H1 (cell line): ENCODE measurements at regions not wholly inside any gene's neighbourhood (a gene's known extent, or its start where the extent isn't known, plus 50 kb on each side); places are given as distances from the start of the nearest gene placed in this dataset.

ENCODE experiments used
- CTCF ChIA-PET: fragments of 300-600 bp; sonication (Branson Sonifier 250); formaldehyde crosslinking; loops from one replicate; lab custom pipeline; 2021; ENCODE audit not compliant: partially characterized antibody; lab: Charles Lee
- POLR2A ChIA-PET: fragments of 300-600 bp; sonication (Branson Sonifier 250); formaldehyde crosslinking; loops from one replicate; lab custom pipeline; 2021; ENCODE audit warnings: inconsistent platforms; ENCODE audit not compliant: partially characterized antibody; lab: Charles Lee
- DNase-seq, 2 experiments: peaks; one replicate each; pipeline versions ENCODE4 v3.0.0 to v3.0.0-alpha.2; 2010 to 2022; ENCODE audit warnings: low spot score in 2 of 2, low read depth in 1 of 2, mixed read lengths in 1 of 2
- FAIRE-seq: peaks from 2 replicates; lab custom pipeline; 2011; peaks lifted over from hg19 to GRCh38; lab: Jason Lieb, UNC
- H2AFZ ChIP-seq: 2 replicates; pipeline ENCODE4 v1.8.1; 2012; ENCODE audit warnings: low read length, inconsistent platforms
- H2AK5ac ChIP-seq: 2 replicates; pipeline ENCODE4 v1.6.1; 2013; ENCODE audit warnings: low read depth, low read length
- H2BK120ac ChIP-seq: replicated peaks from 2 replicates; pipeline ENCODE3; 2013; ENCODE audit warnings: low read depth, low read length, inconsistent platforms
- H2BK12ac ChIP-seq: 2 replicates; pipeline ENCODE4 v1.6.1; 2013; ENCODE audit warnings: low read depth, low read length
- H2BK15ac ChIP-seq: 2 replicates; pipeline ENCODE4 v1.6.1; 2013; ENCODE audit warnings: low read length
- H2BK20ac ChIP-seq: 2 replicates; pipeline ENCODE4 v1.6.1; 2013; ENCODE audit warnings: low read length
- H2BK5ac ChIP-seq: 2 replicates; pipeline ENCODE4 v1.6.1; 2013; ENCODE audit warnings: low read depth, low read length
- H3K14ac ChIP-seq: 2 replicates; pipeline ENCODE4 v1.6.1; 2013; ENCODE audit warnings: inconsistent platforms; ENCODE audit not compliant: insufficient read length
- H3K18ac ChIP-seq: 2 replicates; pipeline ENCODE4 v1.6.1; 2013; ENCODE audit warnings: low read length; ENCODE audit errors: extremely low read depth
- H3K23ac ChIP-seq: 2 replicates; pipeline ENCODE4 v1.6.1; 2013; ENCODE audit warnings: inconsistent platforms; ENCODE audit not compliant: insufficient read length
- H3K23me2 ChIP-seq: 2 replicates; pipeline ENCODE4 v1.6.1; 2013; ENCODE audit warnings: low read depth, low read length
- H3K27ac ChIP-seq: 2 replicates; pipeline ENCODE4 v1.6.1; 2011; ENCODE audit warnings: low read depth, low read length, inconsistent platforms
- H3K27me3 ChIP-seq, 4 experiments: replicated peaks in 1 of 4; 1 replicate in 1 of 4; 2 replicates in 3 of 4; pipeline versions ENCODE4 v1.6.1 to v1.8.1; 2011 to 2013; ENCODE audit warnings: low read length in 3 of 4, mild to moderate bottlenecking in 3 of 4, inconsistent platforms in 2 of 4, mixed read lengths in 2 of 4, moderate library complexity in 1 of 4; ENCODE audit not compliant: control insufficient read depth in 3 of 4, insufficient read depth in 3 of 4; ENCODE audit errors: extremely low read depth in 1 of 4
- H3K36me3 ChIP-seq, 4 experiments: 2 replicates each; pipeline versions ENCODE4 v1.6.1 to v1.8.1; 2011 to 2013; ENCODE audit warnings: mild to moderate bottlenecking in 4 of 4, low read length in 3 of 4, moderate library complexity in 2 of 4, control low read depth in 1 of 4, inconsistent platforms in 1 of 4; ENCODE audit not compliant: insufficient read depth in 4 of 4, control insufficient read depth in 2 of 4
- H3K4ac ChIP-seq: replicated peaks from 2 replicates; pipeline ENCODE3; 2013; ENCODE audit warnings: low read length, low read depth, mixed read lengths, inconsistent platforms; ENCODE audit not compliant: insufficient read length
- H3K4me1 ChIP-seq, 4 experiments: replicated peaks in 1 of 4; 1 replicate in 1 of 4; 2 replicates in 3 of 4; pipeline versions ENCODE4 v1.6.1 to v1.8.1; 2011 to 2013; ENCODE audit warnings: low read length in 3 of 4, inconsistent platforms in 2 of 4, mixed read lengths in 1 of 4; ENCODE audit not compliant: insufficient read depth in 4 of 4, control insufficient read depth in 3 of 4
- H3K4me2 ChIP-seq, 2 experiments: 2 replicates each; pipeline versions ENCODE4 v1.6.1 to v1.8.1; 2011 to 2013; ENCODE audit warnings: low read depth in 2 of 2, low read length in 2 of 2, control low read depth in 1 of 2, inconsistent platforms in 1 of 2, mild to moderate bottlenecking in 1 of 2; ENCODE audit not compliant: insufficient read depth in 1 of 2
- H3K4me3 ChIP-seq, 4 experiments: fragments of 200-600, 300-600 bp in 1 of 4; sonication (generic), shearing (Covaris generic), sonication (Bioruptor Twin) in 1 of 4; 2 replicates each; pipeline versions ENCODE4 v1.5.1 to v1.8.1; 2011 to 2016; ENCODE audit warnings: low read length in 4 of 4, low read depth in 3 of 4, control low read depth in 2 of 4, inconsistent platforms in 2 of 4, mild to moderate bottlenecking in 2 of 4, mixed read lengths in 1 of 4, moderate library complexity in 1 of 4; ENCODE audit not compliant: insufficient read depth in 2 of 4; ENCODE audit errors: extremely low read depth in 1 of 4
- H3K56ac ChIP-seq: replicated peaks from 2 replicates; pipeline ENCODE3; 2013; ENCODE audit warnings: low read depth, mild to moderate bottlenecking, mixed read lengths, low read length, inconsistent platforms; ENCODE audit not compliant: insufficient read length
- H3K79me1 ChIP-seq: 2 replicates; pipeline ENCODE4 v1.6.1; 2013; ENCODE audit warnings: low read depth, low read length, control low read depth
- H3K79me2 ChIP-seq, 2 experiments: 2 replicates each; pipeline versions ENCODE4 v1.6.1 to v1.8.1; 2012 to 2013; ENCODE audit warnings: low read length in 2 of 2, mild to moderate bottlenecking in 2 of 2, inconsistent platforms in 1 of 2; ENCODE audit not compliant: insufficient read depth in 2 of 2, control insufficient read depth in 1 of 2
- H3K9ac ChIP-seq, 4 experiments: replicated peaks in 1 of 4; 1 replicate in 1 of 4; 2 replicates in 3 of 4; pipeline versions ENCODE4 v1.6.1 to v1.8.1; 2011 to 2013; ENCODE audit warnings: low read depth in 3 of 4, low read length in 3 of 4, control low read depth in 2 of 4, mild to moderate bottlenecking in 2 of 4, moderate library complexity in 2 of 4, inconsistent platforms in 1 of 4; ENCODE audit errors: extremely low read depth in 1 of 4
- H3K9me3 ChIP-seq, 2 experiments: 2 replicates each; pipeline versions ENCODE4 v1.6.1 to v1.8.1; 2012 to 2013; ENCODE audit warnings: mild to moderate bottlenecking in 2 of 2, moderate library complexity in 2 of 2, control low read depth in 1 of 2, inconsistent platforms in 1 of 2, low read depth in 1 of 2, low read length in 1 of 2, mixed read lengths in 1 of 2; ENCODE audit not compliant: insufficient read depth in 2 of 2
- H4K20me1 ChIP-seq, 2 experiments: replicated peaks in 1 of 2; 2 replicates each; pipeline versions ENCODE3 to v1.8.1; 2011 to 2013; ENCODE audit warnings: inconsistent platforms in 2 of 2, low read length in 2 of 2, mild to moderate bottlenecking in 1 of 2; ENCODE audit not compliant: insufficient read depth in 2 of 2, control insufficient read depth in 1 of 2
- H4K5ac ChIP-seq: 2 replicates; pipeline ENCODE4 v1.6.1; 2013; ENCODE audit warnings: low read length, low read depth, mixed read lengths, inconsistent platforms; ENCODE audit not compliant: insufficient read length
- H4K8ac ChIP-seq: 2 replicates; pipeline ENCODE4 v1.8.0; 2013; ENCODE audit warnings: mild to moderate bottlenecking, moderate library complexity, low read length, inconsistent platforms; ENCODE audit not compliant: insufficient read depth; ENCODE audit errors: extremely low read depth
- H4K91ac ChIP-seq: replicated peaks from 2 replicates; pipeline ENCODE3; 2013; ENCODE audit warnings: low read length, mixed read lengths, inconsistent platforms; ENCODE audit not compliant: insufficient read length
- FOSL1 ChIP-seq: IDR thresholded peaks from 2 replicates; pipeline ENCODE4 v1.6.1; 2011; ENCODE audit warnings: mild to moderate bottlenecking, low read depth, low read length, moderate library complexity; ENCODE audit not compliant: insufficient read depth
- WGBS, 2 experiments: shearing (Covaris generic) in 1 of 2; methylation state at CpG; one replicate each; pipeline versions ENCODE4 v1.1.6 to v1.1.7; 2013 to 2015; ENCODE audit warnings: low lambda C conversion rate in 2 of 2, mixed read lengths in 2 of 2, inconsistent platforms in 1 of 2, low coverage in 1 of 2, missing lambda C conversion rate in 1 of 2; ENCODE audit not compliant: insufficient replicate concordance in 2 of 2, insufficient coverage in 1 of 2, insufficient read length in 1 of 2; ENCODE audit errors: extremely low coverage in 1 of 2, missing lambda C conversion rate in 1 of 2; 5-methylcytosine and 5-hydroxymethylcytosine counted together
- TF ChIP-seq, protein P1 (sequence below): IDR thresholded peaks from 2 replicates; pipeline ENCODE4 v1.6.1; 2011; ENCODE audit warnings: low read length, improper control_type of control experiment

DNA sequence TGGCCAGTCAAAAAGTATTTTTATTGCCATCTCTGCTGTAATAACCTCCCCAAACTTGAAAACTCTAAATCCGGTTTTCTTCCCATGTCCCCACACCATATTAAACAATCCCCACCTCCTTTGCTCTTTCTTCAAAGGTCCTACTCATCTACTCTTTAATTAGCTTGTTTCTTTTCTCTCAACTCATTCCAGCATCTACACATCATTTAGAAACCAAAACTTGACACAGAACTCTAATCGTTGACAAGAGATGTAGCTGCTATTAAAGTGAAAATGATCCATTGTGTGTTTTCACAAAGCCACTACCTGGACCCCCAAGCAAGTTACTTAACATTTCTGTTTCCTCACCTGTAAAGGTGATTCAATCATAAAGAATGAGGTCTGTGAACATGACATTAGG lies 436.3 kb upstream of the NPVF start:
- WGBS, 2 experiments, result 70% methylated on average over 2 of the region's 2 CpGs; no CpG with 5 or more reads in 1 of the 2 experiments
- H3K79me1 ChIP-seq, result no peaks in the 10 kb centered on the region
- peaks cover 0 to 1% of the 10 kb centered on the region in 2 experiments for H4K20me1 ChIP-seq
- H3K4me3 ChIP-seq, result no peak overlapping the region
- no peak overlapping the region for H2AFZ ChIP-seq
- no peak overlapping the region for H2BK20ac ChIP-seq
- no peak overlapping the region for H3K56ac ChIP-seq
- H3K23ac ChIP-seq, result no peak overlapping the region
- POLR2A ChIA-PET, result no interaction called here
- H3K36me3 ChIP-seq, result no peaks in the 10 kb centered on the region
- no peak overlapping the region for H3K4me2 ChIP-seq
- no peak overlapping the region for H4K91ac ChIP-seq
- H3K79me2 ChIP-seq, result no peaks in the 10 kb centered on the region
- no peak overlapping the region for H2AK5ac ChIP-seq
- CTCF ChIA-PET, result interaction anchor here (1.1 to 1.9 kb wide), 2 partner anchors 9 to 187 kb away, joined by 3 to 7 read pairs; no protein-coding TSS in a partner anchor
- H3K4ac ChIP-seq, result no peak overlapping the region
- no peak overlapping the region for H2BK5ac ChIP-seq
- H2BK12ac ChIP-seq, result no peak overlapping the region
- no peak overlapping the region for H3K27ac ChIP-seq
- H2BK120ac ChIP-seq, result no peak overlapping the region
- H3K23me2 ChIP-seq, result no peaks in the 10 kb centered on the region
- no peak overlapping the region for H3K9ac ChIP-seq
- H3K18ac ChIP-seq, result no peak overlapping the region
- no peaks in the 10 kb centered on the region for H3K4me1 ChIP-seq
- H3K27me3 ChIP-seq, result no peaks in the 10 kb centered on the region
- TF ChIP-seq, protein P1, sequence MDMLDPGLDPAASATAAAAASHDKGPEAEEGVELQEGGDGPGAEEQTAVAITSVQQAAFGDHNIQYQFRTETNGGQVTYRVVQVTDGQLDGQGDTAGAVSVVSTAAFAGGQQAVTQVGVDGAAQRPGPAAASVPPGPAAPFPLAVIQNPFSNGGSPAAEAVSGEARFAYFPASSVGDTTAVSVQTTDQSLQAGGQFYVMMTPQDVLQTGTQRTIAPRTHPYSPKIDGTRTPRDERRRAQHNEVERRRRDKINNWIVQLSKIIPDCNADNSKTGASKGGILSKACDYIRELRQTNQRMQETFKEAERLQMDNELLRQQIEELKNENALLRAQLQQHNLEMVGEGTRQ, result no peak
- no peak for TF ChIP-seq FOSL1
- H3K14ac ChIP-seq, result no peak overlapping the region
- H2BK15ac ChIP-seq, result no peak overlapping the region
- no peak overlapping the region for H4K5ac ChIP-seq
- no peak overlapping the region for H4K8ac ChIP-seq
- FAIRE-seq (no peak), DNase-seq (no peak)
- H3K9me3 ChIP-seq, result no peaks in the 10 kb centered on the region
